GM19239 (cell line): ENCODE measurements at regions not wholly inside any gene's neighbourhood (a gene's known extent, or its start where the extent isn't known, plus 50 kb on each side); places are given as distances from the start of the nearest gene placed in this dataset.
"Not testable (repeated sequence)": the region's sequence is repeated elsewhere in the genome, so short reads cannot be mapped to it uniquely, and the experiment has no call there.

Experiments used
- DNase-seq: peaks from one replicate; pipeline ENCODE4 v3.0.0; 2011; ENCODE audit warnings: low spot score; ENCODE audit not compliant: insufficient read length
- FAIRE-seq: peaks from 2 replicates; lab custom pipeline; 2011; peaks lifted over from hg19 to GRCh38; lab: Jason Lieb, UNC

GRCh38 chr4:186813377-186814068, 89.9 kb upstream of the FAT1 start:
- DNase-seq (no peak), FAIRE-seq (no peak)

- no peak for FAIRE-seq
- DNase-seq: no peak
These were observed 90.9 kb upstream of the FAT1 start for GRCh38 chr4:186814535-186815070.

DNA sequence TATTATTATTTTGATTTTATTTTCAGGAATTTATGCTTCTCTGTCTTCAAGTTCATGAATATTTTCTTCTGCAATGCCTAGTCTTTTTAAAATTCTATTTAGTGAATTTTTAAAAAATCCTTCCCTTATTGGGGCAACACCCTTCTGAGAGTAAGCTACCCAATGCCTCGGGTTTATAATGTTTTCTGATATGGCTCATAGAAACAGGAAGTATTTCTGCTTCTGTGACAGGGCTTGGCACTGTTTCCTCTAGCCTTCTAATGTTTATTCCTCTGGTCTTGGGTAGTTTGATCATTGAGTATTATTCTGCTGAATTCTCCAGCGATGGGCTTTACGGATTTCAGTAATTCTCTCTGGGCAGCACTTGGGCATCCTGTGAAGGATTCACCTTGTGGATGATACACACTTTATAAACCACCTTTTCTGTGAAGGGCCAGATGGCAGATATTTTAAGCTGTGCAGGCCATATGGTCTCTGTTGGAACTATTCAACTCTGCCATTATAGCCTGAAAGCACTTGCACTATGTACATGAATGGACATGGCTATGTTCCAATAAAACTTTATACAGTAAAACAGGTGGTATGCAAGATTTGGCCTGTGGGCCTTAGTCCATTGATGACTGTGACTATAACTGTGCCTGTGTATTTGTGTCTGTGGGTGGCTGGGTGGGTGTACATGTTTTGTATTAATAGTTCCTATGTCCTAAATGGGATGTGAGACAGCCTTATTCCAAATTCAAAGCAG, 95.9 kb upstream of the FAT1 start:
- DNase-seq (no peak), FAIRE-seq (no peak)

DNA sequence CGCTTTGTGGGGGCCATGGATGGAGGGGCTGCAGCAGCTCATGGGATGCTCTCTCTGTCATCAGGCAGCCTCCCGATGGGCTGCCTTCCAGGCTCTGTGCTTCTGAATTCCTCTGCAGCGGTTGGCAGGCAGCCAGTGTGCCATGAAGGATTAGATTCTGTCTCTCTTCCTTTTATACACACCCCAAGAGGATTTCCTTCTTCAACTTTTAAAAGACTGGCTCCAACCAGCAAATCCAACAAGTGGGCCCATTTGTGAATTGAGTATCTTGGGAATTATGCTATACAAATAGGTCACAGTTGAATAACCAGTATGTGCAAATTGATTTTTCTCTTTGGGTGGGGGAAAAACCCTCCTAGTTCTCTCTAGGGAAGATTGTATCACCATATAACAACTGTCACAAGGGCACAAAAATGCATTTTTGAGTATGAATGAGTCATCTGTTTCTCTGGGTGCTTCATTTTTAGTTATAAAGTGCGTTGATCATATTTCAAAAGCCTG, 96.8 kb upstream of the FAT1 start:
- DNase-seq: no peak
- FAIRE-seq: no peak

DNA sequence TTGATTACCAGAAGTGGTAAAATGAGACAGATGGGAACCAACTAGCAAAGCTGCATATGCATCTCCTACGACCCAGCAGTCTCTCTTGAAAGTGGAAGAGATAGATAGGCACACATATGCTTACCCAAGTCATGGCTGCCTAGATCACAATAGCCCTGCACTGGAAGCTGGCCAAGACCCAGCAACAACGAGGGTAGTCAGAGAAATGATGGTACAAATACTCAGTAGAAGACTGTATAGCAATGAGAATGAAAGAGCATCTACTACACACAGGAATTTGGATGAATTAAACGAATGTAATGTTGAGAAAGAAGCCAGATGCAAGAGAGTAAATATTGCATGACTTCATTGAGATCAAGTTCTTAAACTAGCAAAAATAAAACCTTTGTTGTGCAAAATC, 100.3 kb upstream of the FAT1 start:
- no peak for FAIRE-seq

DNA sequence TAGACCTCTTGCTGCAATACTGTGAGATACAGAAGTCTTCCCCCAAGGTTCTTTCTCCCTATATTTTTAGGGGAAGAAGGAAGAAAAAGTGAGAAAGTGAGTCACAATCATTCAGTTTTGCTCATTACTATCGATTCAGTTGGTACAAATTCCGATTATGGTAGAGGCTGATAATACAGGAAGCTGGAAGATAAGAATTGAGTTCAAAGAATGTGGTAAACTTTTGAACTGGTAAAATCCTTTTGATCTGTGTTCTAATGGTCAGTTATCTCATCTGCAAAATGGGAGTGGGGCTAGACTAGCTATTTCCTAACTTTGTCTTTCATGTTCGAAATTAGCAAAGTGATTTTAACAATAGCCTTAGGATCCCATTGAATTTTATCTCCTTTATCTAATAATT, 101.4 kb upstream of the FAT1 start:
- no peak for FAIRE-seq
- no peak for DNase-seq

More for the DNA sequence above, 100.3 kb upstream of the FAT1 start:
- no peak for DNase-seq

GRCh38 chr4:186826006-186826405, 102.3 kb upstream of the FAT1 start:
- FAIRE-seq: no peak

GRCh38 chr4:186826846-186827533, 103.3 kb upstream of the FAT1 start:
- FAIRE-seq: no peak
- no peak for DNase-seq

More at GRCh38 chr4:186826006-186826405, 102.3 kb upstream of the FAT1 start:
- no peak for DNase-seq

GRCh38 chr4:186827534-186827897, 103.9 kb upstream of the FAT1 start:
- DNase-seq (no peak), FAIRE-seq (no peak)

DNA sequence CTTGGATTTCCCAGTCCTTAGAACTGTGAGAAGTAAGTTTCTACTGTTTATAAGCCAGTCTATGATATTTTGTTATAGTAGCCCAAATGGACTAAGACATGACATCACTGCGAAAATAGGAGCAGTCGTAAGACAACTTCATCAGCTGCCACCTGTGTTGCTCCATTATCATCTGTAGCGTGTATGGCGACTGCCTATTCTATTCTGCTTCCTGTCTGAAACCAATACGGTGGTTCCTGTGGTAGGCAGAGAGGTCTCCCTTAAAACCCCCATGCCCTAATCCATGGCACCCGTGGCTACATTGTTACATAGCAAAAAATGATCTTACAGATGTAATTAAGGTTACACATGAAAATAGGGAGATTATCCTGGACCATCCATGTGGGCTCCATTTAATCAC, 105.4 kb upstream of the FAT1 start:
- FAIRE-seq (no peak), DNase-seq (no peak)

GRCh38 chr4:186829740-186830449, 106.2 kb upstream of the FAT1 start:
- no peak for FAIRE-seq
- DNase-seq: no peak

- no peak for DNase-seq
- no peak for FAIRE-seq
These were observed 107.9 kb upstream of the FAT1 start for GRCh38 chr4:186831574-186831973.

- FAIRE-seq (no peak), DNase-seq (no peak)
These were observed 109.2 kb upstream of the FAT1 start for GRCh38 chr4:186832906-186833305.

- DNase-seq, FAIRE-seq: not testable (repeated sequence)
These were observed 113.8 kb upstream of the FAT1 start for GRCh38 chr4:186837463-186837862.

- DNase-seq (no peak), FAIRE-seq (no peak)
These were observed 114.6 kb upstream of the FAT1 start for GRCh38 chr4:186838295-186838694.

GRCh38 chr4:186839122-186840037, 115.7 kb upstream of the FAT1 start:
- DNase-seq (no peak), FAIRE-seq (peak; percentile 49)

GRCh38 chr4:186840222-186840701, 116.6 kb upstream of the FAT1 start:
- DNase-seq (no peak), FAIRE-seq (no peak)

DNA sequence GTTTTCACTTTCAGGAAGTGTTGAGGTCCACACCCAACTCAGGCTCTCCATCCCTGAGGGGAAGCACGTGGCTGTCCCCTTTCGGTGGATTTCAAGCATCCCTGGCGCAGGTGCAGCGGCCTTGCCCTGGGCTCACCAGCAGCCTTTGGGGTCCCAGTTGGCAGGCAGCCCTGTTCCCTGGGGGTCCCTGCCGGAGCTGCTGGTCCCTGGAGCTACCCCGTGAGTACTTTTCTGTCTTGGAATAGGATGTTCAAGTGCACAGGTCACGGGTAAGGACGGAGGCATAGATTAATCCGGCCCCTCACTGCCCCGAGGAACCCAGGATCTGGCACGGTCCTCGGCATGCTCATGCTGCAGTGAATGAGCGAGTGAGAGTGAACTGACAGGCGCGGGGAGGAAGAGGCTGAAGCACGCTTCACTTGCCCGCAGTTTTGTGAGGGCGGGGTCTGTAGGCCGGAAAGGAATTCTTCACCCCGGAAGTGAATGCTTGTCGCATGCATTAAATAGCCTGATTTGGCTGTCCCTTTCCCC, 117.2 kb upstream of the FAT1 start:
- FAIRE-seq: no peak
- no peak for DNase-seq
